ENCODE measurements at regions not wholly inside any gene's neighbourhood (a gene's known extent, or its start where the extent isn't known, plus 50 kb on each side); places are given as distances from the start of the nearest gene placed in this dataset.
"Not testable (repeated sequence)": the region's sequence is repeated elsewhere in the genome, so short reads cannot be mapped to it uniquely, and the experiment has no call there.

GRCh38 chr9:19650312-19650711 is 138.5 kb downstream of the SLC24A2 start:
- DNase-seq, result no peak

- DNase-seq, result no peak
These were observed 139.3 kb downstream of the SLC24A2 start for GRCh38 chr9:19649336-19650041.

GRCh38 chr9:19648672-19649071 is 140.2 kb downstream of the SLC24A2 start:
- no peak for DNase-seq

- no peak for DNase-seq
These were observed 145.0 kb downstream of the SLC24A2 start for GRCh38 chr9:19643875-19644274.

- no peak for DNase-seq
These were observed 146.6 kb downstream of the SLC24A2 start for GRCh38 chr9:19642256-19642655.

- DNase-seq, result no peak
These were observed 147.8 kb downstream of the SLC24A2 start for GRCh38 chr9:19641046-19641445.

- DNase-seq, result no peak
These were observed 148.8 kb downstream of the SLC24A2 start for GRCh38 chr9:19640014-19640413.

GRCh38 chr9:19637084-19637483 is 151.8 kb downstream of the SLC24A2 start:
- DNase-seq, result no peak

GRCh38 chr9:19634881-19635280 is 154.0 kb downstream of the SLC24A2 start:
- DNase-seq, result no peak

- DNase-seq, result no peak
These were observed 157.7 kb downstream of the SLC24A2 start for GRCh38 chr9:19631181-19631580.

- DNase-seq, result no peak
These were observed 158.1 kb downstream of the SLC24A2 start for GRCh38 chr9:19630760-19631159.

GRCh38 chr9:19629488-19629887 is 159.3 kb downstream of the SLC24A2 start:
- no peak for DNase-seq

- DNase-seq, result not testable (repeated sequence)
These were observed 163.4 kb downstream of the SLC24A2 start for GRCh38 chr9:19625426-19625825.

- no peak for DNase-seq
These were observed 164.3 kb downstream of the SLC24A2 start for GRCh38 chr9:19624519-19624918.

GRCh38 chr9:19623941-19624340 is 164.9 kb downstream of the SLC24A2 start:
- no peak for DNase-seq

GRCh38 chr9:19620326-19620725 is 168.5 kb downstream of the SLC24A2 start:
- DNase-seq, result no peak

- DNase-seq, result no peak
These were observed 169.6 kb downstream of the SLC24A2 start for GRCh38 chr9:19619221-19619620.

- no peak for DNase-seq
These were observed 170.0 kb downstream of the SLC24A2 start for GRCh38 chr9:19618816-19619215.

- no peak for DNase-seq
These were observed 173.7 kb downstream of the SLC24A2 start for GRCh38 chr9:19615036-19615624.

GRCh38 chr9:19614294-19614693 is 174.5 kb downstream of the SLC24A2 start:
- no peak for DNase-seq

- no peak for DNase-seq
These were observed 188.3 kb downstream of the SLC24A2 start for GRCh38 chr9:19600538-19600937.

- DNase-seq, result no peak
These were observed 189.9 kb downstream of the ACER2 start for GRCh38 chr9:19598722-19599121.

- DNase-seq, result no peak
These were observed 188.4 kb downstream of the ACER2 start for GRCh38 chr9:19597176-19597575.

- DNase-seq, result no peak
These were observed 186.2 kb downstream of the ACER2 start for GRCh38 chr9:19595003-19595402.

- DNase-seq, result no peak
These were observed 178.9 kb downstream of the ACER2 start for GRCh38 chr9:19587678-19588077.
